Activated T-helper 1 cell treated with anti-CD3 and anti-CD28 coated beads, Interleukin-12 subunit alpha, Interleukin-12 subunit beta, Interleukin-2, Interleukin-4 antibody, amounts not matched to agents 30 ng/mL and 10 ng/mL and 1 ng/mL, durations not matched to agents 14 hours and 24 hours and 36 hours (primary cell): ENCODE measurements at regions not wholly inside any gene's neighbourhood (a gene's known extent, or its start where the extent isn't known, plus 50 kb on each side); places are given as distances from the start of the nearest gene placed in this dataset.

Experiments
- DNase-seq: peaks from one replicate; pipeline ENCODE4 v3.0.0; 2021; ENCODE audit warnings: low spot score
- H3K27ac Mint-ChIP-seq: one replicate; pipeline ENCODE4 v1.8.0; 2021; ENCODE audit warnings: mild to moderate bottlenecking, mixed read lengths
- H3K27me3 Mint-ChIP-seq: one replicate; pipeline ENCODE4 v1.8.0; 2022; ENCODE audit warnings: mild to moderate bottlenecking, moderate library complexity, mixed read lengths; ENCODE audit not compliant: insufficient read depth
- H3K36me3 Mint-ChIP-seq: one replicate; pipeline ENCODE4 v1.8.0; 2021; ENCODE audit warnings: low read depth, mixed read lengths
- H3K4me1 Mint-ChIP-seq: one replicate; pipeline ENCODE4 v1.8.0; 2021; ENCODE audit warnings: low read depth, mixed read lengths
- H3K4me3 Mint-ChIP-seq: one replicate; pipeline ENCODE4 v1.8.0; 2021; ENCODE audit warnings: mild to moderate bottlenecking, moderate library complexity, mixed read lengths
- H3K9me3 Mint-ChIP-seq: one replicate; pipeline ENCODE4 v1.8.0; 2021; ENCODE audit warnings: mixed read lengths
- intact Hi-C: fragments of 100-400 bp; cut with micrococcal nuclease; formaldehyde crosslinking; loops from one replicate; pipeline ENCODE4 v1.15.1; 2024

DNA sequence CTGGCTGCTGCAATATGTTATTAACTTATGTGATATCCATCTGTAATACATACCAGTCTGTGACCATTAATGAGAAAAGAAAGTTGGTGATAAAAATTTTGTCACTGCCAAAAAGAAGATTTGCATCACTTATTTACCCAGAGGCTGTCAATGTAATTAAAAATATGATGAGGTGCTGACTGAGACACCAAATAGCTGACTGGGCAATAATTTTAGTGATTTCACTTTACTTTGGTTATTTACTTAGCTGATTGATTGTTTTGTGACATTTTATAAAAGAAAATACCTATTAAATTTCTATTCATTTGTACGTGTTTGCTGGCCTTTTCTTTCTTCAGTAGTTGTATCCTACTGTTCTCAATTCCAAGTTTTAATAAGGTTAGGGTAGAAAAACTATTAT, 139.2 kb downstream of the HLX start:
- no peak for DNase-seq
- Mint-ChIP-seq H3K36me3 (no peaks in the 10 kb centered on the region), H3K9me3 (no peaks in the 10 kb centered on the region), H3K27ac (no peak overlapping the region), H3K4me1 (no peaks in the 10 kb centered on the region), H3K27me3 (peaks cover 2% of the 10 kb centered on the region), H3K4me3 (no peak overlapping the region)
- intact Hi-C loops = no loop called here

DNA sequence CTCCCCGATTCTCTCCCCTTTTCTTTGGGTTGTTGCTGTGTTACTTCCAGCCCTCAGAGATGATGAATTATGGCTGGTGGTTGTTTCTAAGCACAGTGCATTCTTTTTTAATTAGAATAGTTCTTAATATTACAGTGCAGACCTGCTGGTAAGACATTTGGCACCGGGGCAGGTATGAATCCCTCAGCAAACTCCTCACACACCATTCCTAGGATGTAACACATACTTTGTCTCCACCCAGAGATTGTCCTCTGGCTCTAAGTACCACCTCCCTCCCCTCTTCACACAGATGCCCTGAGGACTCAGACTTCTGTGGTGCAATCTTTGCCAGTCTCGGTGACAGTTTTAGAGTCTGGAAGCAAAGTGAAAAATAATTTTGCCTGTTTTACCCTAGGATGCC, 143.1 kb downstream of the HLX start:
- H3K4me3 Mint-ChIP-seq = no peak overlapping the region
- H3K9me3 Mint-ChIP-seq = no peaks in the 10 kb centered on the region
- H3K27ac Mint-ChIP-seq = no peak overlapping the region
- H3K4me1 Mint-ChIP-seq = no peaks in the 10 kb centered on the region
- H3K36me3 Mint-ChIP-seq = no peaks in the 10 kb centered on the region
- peaks cover 2% of the 10 kb centered on the region for H3K27me3 Mint-ChIP-seq
- intact Hi-C loops = no loop called here
- DNase-seq = no peak

DNA sequence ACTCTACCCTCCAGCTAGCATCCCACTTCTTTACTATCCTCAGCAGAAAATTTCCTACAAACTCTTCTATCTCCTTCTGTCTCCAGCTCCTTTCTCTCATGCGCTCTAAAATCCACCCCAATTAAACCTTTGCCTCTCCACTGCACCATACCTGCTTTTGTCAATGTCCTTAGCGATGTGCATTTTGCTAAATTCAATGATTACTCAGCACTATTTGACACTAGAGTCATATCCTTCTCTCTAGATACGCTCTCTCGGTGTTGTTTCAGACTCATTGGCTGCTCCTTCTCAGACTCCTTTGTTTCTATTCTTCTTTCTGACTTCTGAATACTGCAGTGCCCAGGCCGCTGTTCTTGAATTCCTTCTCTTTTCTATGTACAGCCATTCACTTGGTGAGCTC, 144.2 kb downstream of the HLX start:
- no peaks in the 10 kb centered on the region for H3K36me3 Mint-ChIP-seq
- intact Hi-C loops = no loop called here
- DNase-seq = no peak
- H3K4me3 Mint-ChIP-seq = no peak overlapping the region
- H3K27me3 Mint-ChIP-seq = peaks cover 2% of the 10 kb centered on the region
- no peak overlapping the region for H3K27ac Mint-ChIP-seq
- no peaks in the 10 kb centered on the region for H3K4me1 Mint-ChIP-seq
- H3K9me3 Mint-ChIP-seq = no peaks in the 10 kb centered on the region

DNA sequence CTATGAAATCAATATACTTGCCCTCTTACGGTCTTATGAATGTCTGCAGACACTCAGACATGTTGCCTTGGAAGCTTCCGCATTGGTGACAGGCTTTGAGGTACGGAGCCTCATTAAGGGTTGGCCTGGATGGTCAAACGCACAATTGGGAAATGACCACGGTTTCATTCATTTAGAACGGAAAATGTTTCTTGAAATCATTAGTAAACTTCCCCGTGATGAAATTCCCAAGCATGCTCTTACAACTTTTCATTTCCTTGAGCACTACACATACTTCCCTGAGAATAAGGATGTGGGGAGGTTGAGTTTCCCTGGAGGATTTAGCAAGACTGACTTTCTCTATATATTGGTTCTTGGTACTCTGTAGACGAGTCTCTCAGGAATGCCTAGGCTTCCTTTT, 146.3 kb downstream of the HLX start:
- Mint-ChIP-seq H3K4me3 (no peak overlapping the region), H3K27me3 (peaks cover 2% of the 10 kb centered on the region), H3K9me3 (no peaks in the 10 kb centered on the region), H3K4me1 (no peaks in the 10 kb centered on the region), H3K36me3 (no peaks in the 10 kb centered on the region), H3K27ac (no peak overlapping the region)
- intact Hi-C loops = no loop called here
- no peak for DNase-seq

DNA sequence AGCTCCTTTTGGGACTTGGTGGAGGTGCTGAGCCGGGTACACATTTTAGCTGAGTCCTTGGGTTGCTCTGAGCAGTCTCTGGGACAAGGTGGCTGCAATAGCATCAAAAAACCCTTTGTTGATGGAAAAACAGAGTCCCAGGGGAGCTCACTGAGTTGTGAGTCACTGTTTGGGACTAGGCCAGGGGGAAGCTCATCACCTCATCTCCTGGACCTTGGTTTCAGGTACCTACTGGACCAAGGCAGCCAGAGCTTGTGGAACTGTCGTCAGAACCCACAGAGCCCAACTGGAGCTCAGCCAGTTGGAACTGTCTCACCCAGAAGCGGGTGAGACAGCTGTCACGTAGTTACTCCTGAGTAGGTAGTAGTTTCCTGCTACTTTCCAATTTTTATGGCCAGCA, 146.7 kb downstream of the HLX start:
- no peaks in the 10 kb centered on the region for H3K9me3 Mint-ChIP-seq
- H3K27ac Mint-ChIP-seq = no peak overlapping the region
- no peak for DNase-seq
- H3K27me3 Mint-ChIP-seq = peaks cover 2% of the 10 kb centered on the region
- no peaks in the 10 kb centered on the region for H3K4me1 Mint-ChIP-seq
- intact Hi-C loops = no loop called here
- H3K4me3 Mint-ChIP-seq = no peak overlapping the region
- H3K36me3 Mint-ChIP-seq = no peaks in the 10 kb centered on the region

DNA sequence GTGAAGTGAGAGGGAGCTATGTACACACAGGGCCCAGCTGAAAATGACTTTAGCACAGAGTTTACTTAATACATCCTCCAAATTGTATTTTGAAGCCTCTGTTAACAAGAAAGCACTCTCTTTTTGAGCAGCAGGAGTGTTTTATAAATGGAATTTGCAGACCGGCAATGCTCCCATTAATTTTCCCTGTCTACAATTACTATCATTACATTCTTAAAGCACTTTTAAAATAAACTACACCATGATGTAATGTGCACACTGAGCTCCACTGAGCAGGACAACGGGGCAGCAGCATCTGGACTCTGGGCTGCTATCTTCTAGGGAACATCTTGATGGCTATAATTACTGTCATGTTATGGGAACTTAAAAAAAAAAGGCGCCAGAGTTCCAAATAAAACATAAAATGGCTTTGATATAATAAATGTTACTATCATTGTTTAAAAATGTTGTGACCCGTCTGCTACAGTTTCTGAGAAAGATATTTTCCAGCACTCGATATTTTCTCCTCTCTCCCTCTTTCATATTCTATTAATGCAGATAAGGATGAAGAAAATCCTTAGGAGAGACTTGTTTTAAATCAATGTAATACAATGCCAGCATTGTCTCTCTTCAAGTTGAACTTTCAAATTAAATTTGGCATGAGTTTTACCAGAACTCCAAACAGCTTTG, 150.9 kb downstream of the HLX start:
- no peak overlapping the region for H3K27ac Mint-ChIP-seq
- H3K9me3 Mint-ChIP-seq = no peaks in the 10 kb centered on the region
- no peaks in the 10 kb centered on the region for H3K36me3 Mint-ChIP-seq
- H3K27me3 Mint-ChIP-seq = no peaks in the 10 kb centered on the region
- intact Hi-C loops = no loop called here
- H3K4me1 Mint-ChIP-seq = no peaks in the 10 kb centered on the region
- H3K4me3 Mint-ChIP-seq = no peak overlapping the region
- DNase-seq = no peak

DNA sequence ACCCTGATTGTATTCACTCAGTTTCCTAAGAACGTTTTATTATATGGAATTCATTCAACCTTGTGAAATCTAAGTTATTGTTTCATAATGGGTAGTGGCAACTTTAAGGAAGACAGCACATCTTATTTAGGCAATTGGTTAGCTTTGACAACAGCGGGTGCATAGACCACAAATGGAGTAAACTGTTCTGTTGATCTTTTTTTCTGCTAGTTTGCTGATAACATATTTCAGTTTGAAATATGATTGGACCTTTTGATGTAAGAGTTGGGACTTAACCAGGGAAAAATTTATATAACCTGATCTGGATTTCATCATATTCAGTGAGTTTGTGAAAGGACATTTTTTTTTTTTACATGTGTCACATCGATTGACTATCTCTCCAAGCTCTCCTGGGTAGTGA, 151.7 kb downstream of the HLX start:
- Mint-ChIP-seq H3K36me3 (no peaks in the 10 kb centered on the region), H3K9me3 (no peaks in the 10 kb centered on the region), H3K27ac (no peak overlapping the region), H3K4me1 (peaks cover 7% of the 10 kb centered on the region), H3K4me3 (no peak overlapping the region), H3K27me3 (no peaks in the 10 kb centered on the region)
- intact Hi-C loops = no loop called here
- DNase-seq = no peak

DNA sequence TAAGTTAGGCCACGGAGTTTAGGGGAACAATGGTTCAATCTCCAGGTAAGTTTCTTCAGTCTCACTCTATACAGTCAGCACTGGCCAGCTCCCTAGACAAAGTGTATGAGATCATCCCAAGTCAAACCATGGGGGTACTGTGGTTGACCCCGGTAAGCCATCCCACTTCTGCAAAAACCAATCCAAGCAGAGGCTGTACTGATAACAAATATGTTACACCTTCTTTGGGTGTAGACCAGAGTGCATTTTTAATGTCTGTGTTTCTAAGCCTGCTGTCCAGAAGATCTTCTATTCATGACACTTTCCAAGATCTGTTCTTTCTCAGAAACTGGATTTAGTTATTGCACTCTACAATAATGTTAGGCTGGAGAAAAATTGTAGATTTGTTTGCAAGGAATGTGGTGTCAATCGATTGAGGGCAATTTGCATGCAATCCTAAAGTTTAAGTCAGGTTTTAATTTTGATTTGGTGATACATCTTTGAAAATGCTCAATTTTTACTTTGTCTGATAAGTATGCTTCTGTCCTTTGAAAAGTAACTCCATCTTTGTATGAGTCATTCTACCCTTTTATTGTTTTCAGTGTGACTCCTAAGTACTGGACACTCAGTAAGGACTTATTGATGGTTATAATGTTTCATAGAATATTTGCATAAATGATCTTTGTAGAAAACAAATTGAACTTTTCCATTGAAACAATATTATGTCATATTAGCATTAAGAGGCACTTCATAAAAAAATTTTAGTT, 152.4 kb downstream of the HLX start:
- Mint-ChIP-seq H3K9me3 (no peaks in the 10 kb centered on the region), H3K27ac (no peak overlapping the region), H3K4me1 (peaks cover 9% of the 10 kb centered on the region), H3K4me3 (no peak overlapping the region), H3K27me3 (no peaks in the 10 kb centered on the region), H3K36me3 (no peaks in the 10 kb centered on the region)
- intact Hi-C loops = no loop called here
- DNase-seq = no peak

DNA sequence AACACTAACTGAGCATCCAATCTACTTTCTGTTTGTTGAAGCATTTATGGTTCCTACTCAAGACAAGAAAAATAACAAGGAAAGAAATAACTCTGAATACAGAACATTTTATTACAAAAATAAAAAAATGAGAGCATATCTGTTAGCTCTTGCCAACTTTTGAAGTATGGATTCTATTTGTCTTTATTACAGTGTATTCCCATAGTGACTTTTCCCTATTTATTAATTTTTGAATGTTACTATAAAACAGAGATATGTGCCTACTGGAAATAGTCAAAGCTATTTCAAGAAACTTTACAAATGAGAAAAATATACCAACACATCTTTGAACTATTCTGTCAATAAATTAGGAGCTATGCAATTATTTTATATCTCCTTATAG, 153.0 kb downstream of the HLX start:
- H3K27ac Mint-ChIP-seq = no peak overlapping the region
- H3K4me3 Mint-ChIP-seq = no peak overlapping the region
- intact Hi-C loops = no loop called here
- no peaks in the 10 kb centered on the region for H3K36me3 Mint-ChIP-seq
- peaks cover 9% of the 10 kb centered on the region for H3K4me1 Mint-ChIP-seq
- H3K9me3 Mint-ChIP-seq = peaks cover 4% of the 10 kb centered on the region
- H3K27me3 Mint-ChIP-seq = no peaks in the 10 kb centered on the region
- DNase-seq = no peak

DNA sequence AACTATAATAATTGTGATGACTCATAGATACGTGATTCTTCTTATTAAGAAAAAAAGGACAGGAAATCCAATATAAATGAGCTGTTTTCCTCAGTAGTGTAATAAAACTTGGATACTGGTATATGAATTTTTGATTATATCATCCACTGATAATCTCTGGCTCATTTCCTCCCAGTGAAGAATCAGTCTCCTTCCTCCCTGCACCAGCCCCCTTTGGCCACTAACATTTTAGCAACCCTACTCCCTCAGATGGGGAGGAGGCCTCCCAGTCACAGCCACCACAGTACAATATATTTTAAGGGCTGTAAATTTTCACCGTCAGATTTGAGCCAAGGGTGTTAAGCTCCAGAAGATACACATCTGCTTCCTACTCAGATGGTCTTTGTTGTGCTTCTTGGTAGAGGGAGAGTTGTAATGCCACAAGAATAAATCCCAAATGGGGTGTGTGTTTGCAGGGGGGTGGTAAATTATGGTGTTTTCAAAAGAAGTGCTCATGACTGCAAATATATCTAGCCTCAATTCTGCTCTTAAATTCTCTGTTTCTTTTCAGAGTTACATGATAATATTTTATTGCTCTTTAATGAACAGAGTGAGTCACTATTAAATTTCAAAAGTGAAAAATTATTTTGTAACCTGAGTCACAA, 153.5 kb downstream of the HLX start:
- H3K4me3 Mint-ChIP-seq = no peak overlapping the region
- H3K36me3 Mint-ChIP-seq = no peaks in the 10 kb centered on the region
- no peak overlapping the region for H3K27ac Mint-ChIP-seq
- no peak for DNase-seq
- intact Hi-C loops = no loop called here
- H3K9me3 Mint-ChIP-seq = peaks cover 4% of the 10 kb centered on the region
- H3K27me3 Mint-ChIP-seq = no peaks in the 10 kb centered on the region
- H3K4me1 Mint-ChIP-seq = peaks cover 9% of the 10 kb centered on the region

DNA sequence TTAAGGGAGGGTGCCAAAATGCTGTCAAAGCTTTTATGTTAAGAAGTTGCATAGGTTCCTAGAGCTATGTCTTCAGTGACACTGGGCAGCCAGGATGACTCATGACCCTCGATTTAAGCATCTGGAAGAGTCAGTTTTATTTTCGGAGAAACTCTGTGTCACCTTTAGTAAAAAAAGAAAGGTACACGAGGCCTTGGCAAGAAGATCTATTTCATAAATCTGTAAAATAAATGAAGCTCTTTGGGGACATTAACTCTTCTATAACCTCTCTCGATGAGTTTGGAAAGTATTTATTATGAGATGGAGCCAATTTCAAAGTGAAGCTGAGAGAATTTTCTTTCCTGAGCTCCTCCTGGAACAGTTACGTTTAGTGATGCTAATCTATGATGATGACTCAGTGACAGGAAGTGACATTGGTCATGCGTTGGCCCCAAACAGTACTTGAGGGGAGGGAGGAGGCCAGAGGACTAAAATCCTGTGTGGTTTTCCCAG, 156.5 kb downstream of the HLX start:
- Mint-ChIP-seq H3K27me3 (no peaks in the 10 kb centered on the region), H3K4me3 (no peak overlapping the region), H3K4me1 (peaks cover 9% of the 10 kb centered on the region), H3K36me3 (no peaks in the 10 kb centered on the region), H3K9me3 (peaks cover 4% of the 10 kb centered on the region), H3K27ac (no peak overlapping the region)
- no peak for DNase-seq
- intact Hi-C loops = no loop called here

DNA sequence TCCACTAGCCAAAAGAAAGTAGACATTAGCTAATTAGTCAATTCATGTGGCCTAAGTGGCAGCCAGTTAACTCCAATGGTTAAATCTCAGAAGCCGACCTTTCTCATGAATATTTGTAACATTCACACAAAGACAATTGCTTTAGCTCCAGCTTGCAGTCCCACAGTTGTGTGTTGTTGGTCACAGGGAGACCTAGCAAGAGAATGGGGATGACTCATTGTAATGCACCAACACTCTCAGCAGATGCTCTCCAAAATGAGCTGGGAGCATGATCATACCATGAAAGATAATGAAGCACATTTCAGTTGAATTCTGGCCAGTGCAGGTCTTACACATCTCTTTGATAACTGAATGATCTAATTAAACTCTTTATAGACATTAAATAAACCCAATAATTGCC, 160.4 kb downstream of the HLX start:
- no peaks in the 10 kb centered on the region for H3K36me3 Mint-ChIP-seq
- H3K27ac Mint-ChIP-seq = no peak overlapping the region
- no peak for DNase-seq
- no peaks in the 10 kb centered on the region for H3K27me3 Mint-ChIP-seq
- intact Hi-C loops = no loop called here
- H3K4me3 Mint-ChIP-seq = no peak overlapping the region
- peaks cover 9% of the 10 kb centered on the region for H3K4me1 Mint-ChIP-seq
- H3K9me3 Mint-ChIP-seq = peaks cover 4% of the 10 kb centered on the region

DNA sequence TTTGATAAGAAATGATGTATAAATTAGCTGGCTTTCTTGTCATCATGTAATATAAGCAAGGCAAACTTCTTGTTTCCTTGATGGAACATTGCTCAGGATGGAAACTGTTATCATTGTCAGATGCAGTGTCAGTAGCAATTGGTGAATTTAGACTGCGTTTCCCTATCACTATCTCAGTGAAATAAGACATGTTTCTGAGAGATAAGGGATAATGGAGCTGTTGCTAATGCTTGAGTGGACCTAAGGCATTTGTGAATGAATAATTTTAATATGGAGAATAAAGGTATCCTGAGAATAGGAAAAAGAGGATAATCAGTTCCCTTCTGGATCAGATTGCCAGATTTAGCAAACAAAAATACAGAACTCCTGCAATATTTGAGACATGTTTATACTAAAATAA, 160.9 kb downstream of the HLX start:
- intact Hi-C loops = no loop called here
- no peak for DNase-seq
- Mint-ChIP-seq H3K4me3 (no peak overlapping the region), H3K27me3 (no peaks in the 10 kb centered on the region), H3K27ac (no peak overlapping the region), H3K36me3 (no peaks in the 10 kb centered on the region), H3K4me1 (peaks cover 9% of the 10 kb centered on the region), H3K9me3 (peaks cover 4% of the 10 kb centered on the region)
